ENCODE measurements at regions not wholly inside any gene's neighbourhood (a gene's known extent, or its start where the extent isn't known, plus 50 kb on each side); places are given as distances from the start of the nearest gene placed in this dataset.
"Not testable (repeated sequence)": the region's sequence is repeated elsewhere in the genome, so short reads cannot be mapped to it uniquely, and the experiment has no call there.

- no peak for TF ChIP-seq NFATC4 (CRISPR knock-in tag; IDR thresholded peaks at IDR 0.05)
- no peak overlapping the region for H3K4me3 Mint-ChIP-seq
- no peaks in the 10 kb centered on the region for H3K4me1 Mint-ChIP-seq
- peaks cover 23% of the 10 kb centered on the region for H3K9me3 Mint-ChIP-seq
- no peaks in the 10 kb centered on the region; the same call in 1 of the 2 replicates for H3K27me3 Mint-ChIP-seq (ENCODE audit: low read depth)
- no peak for ATAC-seq
- DNase-seq (ENCODE audit: low spot score), result no peak
- H3K27ac Mint-ChIP-seq, result no peak overlapping the region
- H3K36me3 Mint-ChIP-seq, result peaks cover 3% of the 10 kb centered on the region; the same call in 1 of the 2 replicates
- ChIA-PET POLR2A (no interaction called here), CTCF (no interaction called here)
Measured at GRCh38 chr1:191729742-191730141, 428.5 kb upstream of the RGS18 start.

DNA sequence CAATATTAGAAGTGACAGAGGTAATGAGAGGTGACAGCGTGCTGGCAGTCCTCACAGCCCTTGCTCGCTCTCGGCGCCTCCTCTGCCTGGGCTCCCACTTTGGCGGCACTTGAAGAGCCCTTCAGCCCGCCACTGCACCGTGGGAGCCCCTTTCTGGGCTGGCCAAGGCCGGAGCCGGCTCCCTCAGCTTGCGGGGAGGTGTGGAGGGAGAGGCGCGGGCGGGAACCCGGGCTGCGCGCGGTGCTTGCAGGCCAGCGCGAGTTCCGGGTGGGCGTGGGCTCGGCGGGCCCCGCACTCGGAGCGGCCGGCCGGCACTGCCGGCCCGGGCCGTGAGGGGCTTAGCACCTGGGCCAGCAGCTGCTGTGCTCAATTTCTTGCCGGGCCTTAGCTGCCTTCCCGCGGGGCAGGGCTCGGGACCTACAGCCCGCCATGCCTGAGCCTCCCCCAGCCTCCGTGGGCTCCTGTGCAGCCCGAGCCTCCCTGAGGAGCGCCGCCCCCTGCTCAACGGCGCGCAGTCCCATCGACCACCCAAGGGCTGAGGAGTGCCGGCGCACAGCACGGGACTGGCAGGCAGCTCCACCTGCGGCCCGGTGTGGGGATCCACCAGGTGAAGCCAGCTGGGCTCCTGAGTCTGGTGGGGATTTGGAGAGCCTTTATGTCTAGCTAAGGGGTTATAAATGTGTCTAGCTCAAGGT lies 426.5 kb upstream of the RGS18 start:
- POLR2A ChIA-PET; H3K4me3 Mint-ChIP-seq; CTCF ChIA-PET; H3K27ac Mint-ChIP-seq; H3K36me3 Mint-ChIP-seq; H3K27me3 Mint-ChIP-seq (ENCODE audit: low read depth); H3K4me1 Mint-ChIP-seq; DNase-seq (ENCODE audit: low spot score); ATAC-seq: not testable (repeated sequence)
- H3K9me3 Mint-ChIP-seq, result peaks cover 23% of the 10 kb centered on the region

DNA sequence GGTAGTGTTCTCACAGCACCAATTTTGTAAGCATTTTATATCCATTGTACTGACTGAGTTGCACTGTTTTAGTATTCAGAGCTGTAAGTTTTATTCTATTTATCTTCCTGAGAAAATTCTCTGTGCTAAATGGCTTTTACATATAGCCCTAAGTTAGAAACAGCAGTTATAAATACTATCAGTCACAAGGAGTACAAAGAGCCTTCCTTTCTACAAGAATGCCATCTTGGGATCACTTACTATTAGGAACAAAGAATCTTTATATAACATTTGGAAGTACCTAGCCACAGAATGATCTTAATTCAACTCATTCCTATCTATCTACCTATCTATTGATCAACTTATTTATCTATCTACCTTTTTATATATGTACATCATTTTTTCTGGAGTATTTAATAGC lies 423.9 kb upstream of the RGS18 start:
- Mint-ChIP-seq H3K9me3 (peaks cover 22% of the 10 kb centered on the region), H3K4me3 (no peak overlapping the region), H3K36me3 (peaks cover 3% of the 10 kb centered on the region; the same call in 1 of the 2 replicates), H3K27me3 (ENCODE audit: low read depth) (no peaks in the 10 kb centered on the region; the same call in 1 of the 2 replicates), H3K27ac (no peak overlapping the region), H3K4me1 (no peaks in the 10 kb centered on the region)
- ChIA-PET POLR2A (no interaction called here), CTCF (no interaction called here)
- ATAC-seq, result no peak
- no peak for DNase-seq (ENCODE audit: low spot score)
- TF ChIP-seq OVOL2 (CRISPR knock-in tag; IDR thresholded peaks at IDR 0.05; ENCODE audit: borderline replicate concordance), result no peak
- TF ChIP-seq, protein P1, sequence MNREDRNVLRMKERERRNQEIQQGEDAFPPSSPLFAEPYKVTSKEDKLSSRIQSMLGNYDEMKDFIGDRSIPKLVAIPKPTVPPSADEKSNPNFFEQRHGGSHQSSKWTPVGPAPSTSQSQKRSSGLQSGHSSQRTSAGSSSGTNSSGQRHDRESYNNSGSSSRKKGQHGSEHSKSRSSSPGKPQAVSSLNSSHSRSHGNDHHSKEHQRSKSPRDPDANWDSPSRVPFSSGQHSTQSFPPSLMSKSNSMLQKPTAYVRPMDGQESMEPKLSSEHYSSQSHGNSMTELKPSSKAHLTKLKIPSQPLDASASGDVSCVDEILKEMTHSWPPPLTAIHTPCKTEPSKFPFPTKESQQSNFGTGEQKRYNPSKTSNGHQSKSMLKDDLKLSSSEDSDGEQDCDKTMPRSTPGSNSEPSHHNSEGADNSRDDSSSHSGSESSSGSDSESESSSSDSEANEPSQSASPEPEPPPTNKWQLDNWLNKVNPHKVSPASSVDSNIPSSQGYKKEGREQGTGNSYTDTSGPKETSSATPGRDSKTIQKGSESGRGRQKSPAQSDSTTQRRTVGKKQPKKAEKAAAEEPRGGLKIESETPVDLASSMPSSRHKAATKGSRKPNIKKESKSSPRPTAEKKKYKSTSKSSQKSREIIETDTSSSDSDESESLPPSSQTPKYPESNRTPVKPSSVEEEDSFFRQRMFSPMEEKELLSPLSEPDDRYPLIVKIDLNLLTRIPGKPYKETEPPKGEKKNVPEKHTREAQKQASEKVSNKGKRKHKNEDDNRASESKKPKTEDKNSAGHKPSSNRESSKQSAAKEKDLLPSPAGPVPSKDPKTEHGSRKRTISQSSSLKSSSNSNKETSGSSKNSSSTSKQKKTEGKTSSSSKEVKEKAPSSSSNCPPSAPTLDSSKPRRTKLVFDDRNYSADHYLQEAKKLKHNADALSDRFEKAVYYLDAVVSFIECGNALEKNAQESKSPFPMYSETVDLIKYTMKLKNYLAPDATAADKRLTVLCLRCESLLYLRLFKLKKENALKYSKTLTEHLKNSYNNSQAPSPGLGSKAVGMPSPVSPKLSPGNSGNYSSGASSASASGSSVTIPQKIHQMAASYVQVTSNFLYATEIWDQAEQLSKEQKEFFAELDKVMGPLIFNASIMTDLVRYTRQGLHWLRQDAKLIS (CRISPR knock-in tag; IDR thresholded peaks at IDR 0.05; ENCODE audit: borderline replicate concordance), result no peak
- TF ChIP-seq, protein P2, sequence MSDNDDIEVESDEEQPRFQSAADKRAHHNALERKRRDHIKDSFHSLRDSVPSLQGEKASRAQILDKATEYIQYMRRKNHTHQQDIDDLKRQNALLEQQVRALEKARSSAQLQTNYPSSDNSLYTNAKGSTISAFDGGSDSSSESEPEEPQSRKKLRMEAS (CRISPR knock-in tag; IDR thresholded peaks at IDR 0.05), result no peak
- TF ChIP-seq SOX15 (CRISPR knock-in tag; IDR thresholded peaks at IDR 0.05), result no peak
- TF ChIP-seq, protein P3, sequence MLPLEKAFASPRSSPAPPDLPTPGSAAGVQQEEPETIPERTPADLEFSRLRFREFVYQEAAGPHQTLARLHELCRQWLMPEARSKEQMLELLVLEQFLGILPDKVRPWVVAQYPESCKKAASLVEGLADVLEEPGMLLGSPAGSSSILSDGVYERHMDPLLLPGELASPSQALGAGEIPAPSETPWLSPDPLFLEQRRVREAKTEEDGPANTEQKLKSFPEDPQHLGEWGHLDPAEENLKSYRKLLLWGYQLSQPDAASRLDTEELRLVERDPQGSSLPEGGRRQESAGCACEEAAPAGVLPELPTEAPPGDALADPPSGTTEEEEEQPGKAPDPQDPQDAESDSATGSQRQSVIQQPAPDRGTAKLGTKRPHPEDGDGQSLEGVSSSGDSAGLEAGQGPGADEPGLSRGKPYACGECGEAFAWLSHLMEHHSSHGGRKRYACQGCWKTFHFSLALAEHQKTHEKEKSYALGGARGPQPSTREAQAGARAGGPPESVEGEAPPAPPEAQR (CRISPR knock-in tag; IDR thresholded peaks at IDR 0.05), result no peak
- TF ChIP-seq ZNF263 (CRISPR knock-in tag; IDR thresholded peaks at IDR 0.05; ENCODE audit: low read depth), result no peak
- TF ChIP-seq TP53 (CRISPR knock-in tag; IDR thresholded peaks at IDR 0.05), result no peak
- no peak for TF ChIP-seq AR (CRISPR knock-in tag; IDR thresholded peaks at IDR 0.05)
- no peak for TF ChIP-seq ATF2 (CRISPR knock-in tag; IDR thresholded peaks at IDR 0.05; ENCODE audit: borderline replicate concordance, low read depth)
- TF ChIP-seq ZNF512 (CRISPR knock-in tag; IDR thresholded peaks at IDR 0.05; ENCODE audit: borderline replicate concordance), result no peak
- no peak for TF ChIP-seq KAT7 (CRISPR knock-in tag; IDR thresholded peaks at IDR 0.05; ENCODE audit: borderline replicate concordance)
- TF ChIP-seq GRHL2 (CRISPR knock-in tag; IDR thresholded peaks at IDR 0.05; ENCODE audit: insufficient replicate concordance, severe bottlenecking), result no peak
- no peak for TF ChIP-seq ATF1 (CRISPR knock-in tag; IDR thresholded peaks at IDR 0.05)
- TF ChIP-seq, protein P4, sequence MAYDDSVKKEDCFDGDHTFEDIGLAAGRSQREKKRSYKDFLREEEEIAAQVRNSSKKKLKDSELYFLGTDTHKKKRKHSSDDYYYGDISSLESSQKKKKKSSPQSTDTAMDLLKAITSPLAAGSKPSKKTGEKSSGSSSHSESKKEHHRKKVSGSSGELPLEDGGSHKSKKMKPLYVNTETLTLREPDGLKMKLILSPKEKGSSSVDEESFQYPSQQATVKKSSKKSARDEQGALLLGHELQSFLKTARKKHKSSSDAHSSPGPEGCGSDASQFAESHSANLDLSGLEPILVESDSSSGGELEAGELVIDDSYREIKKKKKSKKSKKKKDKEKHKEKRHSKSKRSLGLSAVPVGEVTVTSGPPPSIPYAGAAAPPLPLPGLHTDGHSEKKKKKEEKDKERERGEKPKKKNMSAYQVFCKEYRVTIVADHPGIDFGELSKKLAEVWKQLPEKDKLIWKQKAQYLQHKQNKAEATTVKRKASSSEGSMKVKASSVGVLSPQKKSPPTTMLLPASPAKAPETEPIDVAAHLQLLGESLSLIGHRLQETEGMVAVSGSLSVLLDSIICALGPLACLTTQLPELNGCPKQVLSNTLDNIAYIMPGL (CRISPR knock-in tag; IDR thresholded peaks at IDR 0.05), result no peak
